ENCODE measurements at regions not wholly inside any gene's neighbourhood (a gene's known extent, or its start where the extent isn't known, plus 50 kb on each side); places are given as distances from the start of the nearest gene placed in this dataset.

DNA sequence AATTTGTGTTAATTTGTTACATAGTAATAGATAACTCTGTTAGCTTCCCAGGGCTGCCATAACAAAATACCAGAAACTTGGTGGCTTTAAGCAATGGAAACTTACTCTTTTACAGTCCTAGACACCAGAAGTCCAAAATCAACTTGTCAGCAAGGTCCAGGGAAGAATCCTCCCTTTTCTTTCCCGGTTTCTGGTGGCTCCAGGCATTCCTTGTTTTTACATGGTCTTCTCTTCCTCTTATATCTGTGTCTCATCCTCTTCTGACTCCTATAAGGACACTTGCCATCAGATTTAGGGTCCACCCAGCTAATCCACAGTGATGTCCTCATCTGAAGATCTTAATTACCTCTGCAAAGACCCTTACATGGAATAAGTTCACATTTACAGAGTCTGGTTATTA lies 95.6 kb downstream of the DDX1 start:
- no peak overlapping the region for H3K4me3 ChIP-seq
- no peaks in the 10 kb centered on the region for H3K9me3 ChIP-seq
- no peak overlapping the region for H3K27ac ChIP-seq
- no peaks in the 10 kb centered on the region for H3K36me3 ChIP-seq
- intact Hi-C loops (cut with DNase I) = no loop called here
- no peaks in the 10 kb centered on the region for H3K4me1 ChIP-seq
- no peak for DNase-seq
- WGBS, 2 donors = 52 to 67% methylated on average over 1 of the region's 1 CpG
- H3K27me3 ChIP-seq = no peaks in the 10 kb centered on the region
- TF ChIP-seq, protein P1, sequence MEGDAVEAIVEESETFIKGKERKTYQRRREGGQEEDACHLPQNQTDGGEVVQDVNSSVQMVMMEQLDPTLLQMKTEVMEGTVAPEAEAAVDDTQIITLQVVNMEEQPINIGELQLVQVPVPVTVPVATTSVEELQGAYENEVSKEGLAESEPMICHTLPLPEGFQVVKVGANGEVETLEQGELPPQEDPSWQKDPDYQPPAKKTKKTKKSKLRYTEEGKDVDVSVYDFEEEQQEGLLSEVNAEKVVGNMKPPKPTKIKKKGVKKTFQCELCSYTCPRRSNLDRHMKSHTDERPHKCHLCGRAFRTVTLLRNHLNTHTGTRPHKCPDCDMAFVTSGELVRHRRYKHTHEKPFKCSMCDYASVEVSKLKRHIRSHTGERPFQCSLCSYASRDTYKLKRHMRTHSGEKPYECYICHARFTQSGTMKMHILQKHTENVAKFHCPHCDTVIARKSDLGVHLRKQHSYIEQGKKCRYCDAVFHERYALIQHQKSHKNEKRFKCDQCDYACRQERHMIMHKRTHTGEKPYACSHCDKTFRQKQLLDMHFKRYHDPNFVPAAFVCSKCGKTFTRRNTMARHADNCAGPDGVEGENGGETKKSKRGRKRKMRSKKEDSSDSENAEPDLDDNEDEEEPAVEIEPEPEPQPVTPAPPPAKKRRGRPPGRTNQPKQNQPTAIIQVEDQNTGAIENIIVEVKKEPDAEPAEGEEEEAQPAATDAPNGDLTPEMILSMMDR (IDR thresholded peaks at IDR 0.05) = no peak
- no peak for TF ChIP-seq POLR2A (IDR thresholded peaks at IDR 0.05)

DNA sequence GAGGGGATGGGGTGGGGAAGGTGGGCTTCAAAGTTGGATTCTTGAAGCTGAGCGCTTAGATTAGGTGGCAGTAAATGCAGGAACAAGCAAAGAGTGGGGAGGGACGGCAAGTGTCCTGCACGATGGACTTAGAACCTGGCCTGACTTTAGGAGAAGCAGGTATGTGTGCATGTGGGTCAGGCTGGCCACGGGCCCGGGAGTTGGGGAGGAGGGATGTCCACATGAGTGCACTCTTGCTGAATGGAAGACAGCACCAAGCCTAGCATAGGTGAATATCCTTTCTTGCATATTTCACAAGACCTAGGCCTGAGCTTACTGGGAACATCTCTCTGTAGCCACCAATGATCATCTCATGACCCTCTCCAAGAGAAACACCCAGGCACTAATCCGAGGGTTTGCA lies 96.1 kb downstream of the DDX1 start:
- no peaks in the 10 kb centered on the region for H3K9me3 ChIP-seq
- H3K36me3 ChIP-seq = no peaks in the 10 kb centered on the region
- 74 to 85% methylated on average over 6 of the region's 6 CpGs for WGBS, 2 donors
- no peak for DNase-seq
- H3K27me3 ChIP-seq = no peaks in the 10 kb centered on the region
- no peak overlapping the region for H3K27ac ChIP-seq
- no peaks in the 10 kb centered on the region for H3K4me1 ChIP-seq
- TF ChIP-seq, protein P1 (IDR thresholded peaks at IDR 0.05) = no peak
- TF ChIP-seq POLR2A (IDR thresholded peaks at IDR 0.05) = no peak
- intact Hi-C loops (cut with DNase I) = no loop called here
- H3K4me3 ChIP-seq = no peak overlapping the region

DNA sequence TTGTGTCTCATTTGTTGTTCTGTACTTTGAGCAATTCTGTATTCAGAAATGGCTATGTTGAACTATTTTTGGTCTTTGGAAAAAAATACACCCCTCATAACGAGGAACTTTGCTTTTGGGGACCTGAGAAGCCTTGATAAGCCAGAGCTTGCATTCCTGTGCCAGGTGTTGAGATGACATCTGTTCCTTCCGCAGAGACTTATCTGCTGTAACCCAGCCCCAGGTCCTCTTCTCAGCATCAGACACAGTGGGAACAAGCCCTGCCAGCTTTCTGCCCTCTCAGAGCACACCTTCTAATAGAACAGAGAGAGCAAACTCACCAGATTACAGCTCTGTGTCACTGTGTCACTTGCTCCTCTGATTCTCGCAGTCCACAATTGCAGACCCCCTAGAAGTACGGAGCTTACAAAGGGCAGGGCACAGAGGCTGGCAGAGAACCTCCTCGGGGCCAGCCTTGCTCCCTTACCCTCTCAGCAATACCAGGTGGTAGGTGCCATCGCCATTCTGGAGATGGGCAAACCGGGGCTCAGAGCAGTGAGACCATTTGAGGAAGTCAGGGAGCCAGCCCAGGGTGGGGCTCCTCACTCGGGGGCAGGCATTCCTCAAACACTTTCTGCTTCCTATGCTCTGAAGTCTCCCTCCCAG lies 97.4 kb downstream of the DDX1 start:
- TF ChIP-seq, protein P1 (IDR thresholded peaks at IDR 0.05) = no peak
- no peak for TF ChIP-seq POLR2A (IDR thresholded peaks at IDR 0.05)
- Histone ChIP-seq H3K4me3 (no peak overlapping the region), H3K36me3 (no peaks in the 10 kb centered on the region), H3K9me3 (no peaks in the 10 kb centered on the region), H3K27me3 (no peaks in the 10 kb centered on the region), H3K27ac (no peak overlapping the region), H3K4me1 (no peaks in the 10 kb centered on the region)
- intact Hi-C loops (cut with DNase I) = no loop called here
- 65 to 73% methylated on average over 6 of the region's 8 CpGs for WGBS, 2 donors
- DNase-seq = no peak

DNA sequence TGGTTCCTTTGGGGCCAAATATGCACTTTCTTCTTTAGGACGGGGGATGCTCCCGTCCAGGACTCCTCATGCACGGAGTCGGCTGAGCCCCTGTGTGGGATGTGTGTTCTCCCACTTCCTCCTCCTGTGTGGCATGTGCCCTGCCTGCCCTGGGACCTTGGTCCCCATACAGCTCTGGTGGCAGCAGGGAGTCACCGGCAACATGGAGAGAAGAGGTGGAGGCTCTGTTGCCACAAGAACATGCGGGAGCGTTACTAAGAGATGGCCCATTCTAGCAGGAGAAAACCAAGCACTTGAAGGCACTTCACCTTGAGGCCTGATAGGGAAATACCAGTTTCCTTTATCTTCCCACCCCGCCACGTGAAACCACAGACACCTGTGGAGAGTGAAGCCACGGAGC lies 98.0 kb downstream of the DDX1 start:
- no peaks in the 10 kb centered on the region for H3K9me3 ChIP-seq
- H3K4me1 ChIP-seq = no peaks in the 10 kb centered on the region
- TF ChIP-seq, protein P1 (IDR thresholded peaks at IDR 0.05) = no peak
- TF ChIP-seq POLR2A (IDR thresholded peaks at IDR 0.05) = no peak
- H3K36me3 ChIP-seq = no peaks in the 10 kb centered on the region
- DNase-seq = no peak
- no peaks in the 10 kb centered on the region for H3K27me3 ChIP-seq
- H3K27ac ChIP-seq = no peak overlapping the region
- H3K4me3 ChIP-seq = no peak overlapping the region
- intact Hi-C loops (cut with DNase I) = no loop called here
- 55 to 100% methylated on average over 4 to 5 of the region's 10 CpGs for WGBS, 2 donors

DNA sequence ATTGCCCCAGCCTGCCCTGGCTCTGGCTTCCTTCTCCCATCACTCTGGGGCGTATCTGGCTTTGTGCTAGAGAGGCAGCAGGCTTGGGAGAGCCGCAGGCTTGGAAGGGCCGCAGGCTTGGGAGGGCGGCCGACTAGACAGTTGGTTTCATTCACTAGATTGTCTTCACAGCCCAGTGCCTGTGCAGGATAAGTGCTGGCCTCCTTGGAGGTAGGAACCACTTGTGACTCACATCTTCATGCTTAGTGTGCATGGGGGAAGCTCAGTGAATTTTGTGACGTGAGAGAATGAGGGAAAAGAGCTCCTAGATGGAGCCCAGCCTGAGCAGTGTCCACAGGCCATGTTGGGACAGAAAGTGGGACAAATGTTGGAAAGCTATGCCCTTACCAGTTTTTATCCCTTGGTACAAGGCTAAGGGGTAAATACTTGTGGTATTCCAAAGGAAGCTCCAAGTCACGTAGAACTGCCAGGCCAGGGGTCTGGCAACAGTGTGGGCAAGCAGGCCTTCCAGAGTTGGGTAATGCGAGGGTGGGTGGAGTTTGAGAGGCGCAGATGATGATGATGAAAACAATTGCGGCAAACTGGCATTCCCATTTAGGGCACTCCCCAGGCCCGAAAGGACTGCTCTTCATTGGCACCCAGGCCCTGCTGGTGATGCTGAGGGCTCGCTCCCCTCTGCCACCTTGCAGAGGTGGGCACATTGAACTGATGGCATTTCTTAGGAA lies 100.1 kb downstream of the DDX1 start:
- intact Hi-C loops (cut with DNase I) = no loop called here
- no peaks in the 10 kb centered on the region for H3K4me1 ChIP-seq
- H3K4me3 ChIP-seq = no peak overlapping the region
- no peaks in the 10 kb centered on the region for H3K36me3 ChIP-seq
- H3K27me3 ChIP-seq = no peaks in the 10 kb centered on the region
- no peak for DNase-seq
- H3K9me3 ChIP-seq = no peaks in the 10 kb centered on the region
- TF ChIP-seq, protein P1 (IDR thresholded peaks at IDR 0.05) = no peak
- TF ChIP-seq POLR2A (IDR thresholded peaks at IDR 0.05) = no peak
- 82 to 83% methylated on average over 9 to 12 of the region's 12 CpGs for WGBS, 2 donors
- no peak overlapping the region for H3K27ac ChIP-seq
